ENCODE measurements at regions not wholly inside any gene's neighbourhood (a gene's known extent, or its start where the extent isn't known, plus 50 kb on each side); places are given as distances from the start of the nearest gene placed in this dataset.

- TF ChIP-seq E4F1 (IDR thresholded peaks at IDR 0.05; ENCODE audit: borderline replicate concordance, partially characterized antibody): no peak
Measured at GRCh38 chr4:180973894-180974293, 1269.3 kb upstream of the TENM3 start (continued).

- Histone ChIP-seq H3K4me1 (ENCODE audit: control insufficient read depth, insufficient read depth, low read length) (no peaks in the 10 kb centered on the region), H3K79me2 (ENCODE audit: control insufficient read depth, insufficient read depth, low read length) (no peaks in the 10 kb centered on the region), H3K4me3 (no peak overlapping the region), H3K9me3 (replicated peaks; ENCODE audit: control insufficient read depth, insufficient read depth, low read length) (no peaks in the 10 kb centered on the region), H3K27me3 (replicated peaks in 1 of 2; ENCODE audit: control insufficient read depth in 2 of 2, insufficient read depth in 2 of 2, low read length in 1 of 2) (no peaks in the 10 kb centered on the region), H3K4me2 (ENCODE audit: control insufficient read depth, insufficient read depth) (no peak overlapping the region), H3K9ac (ENCODE audit: control insufficient read depth, insufficient read depth, low read length) (no peak overlapping the region), H2AFZ (ENCODE audit: control insufficient read depth, low read depth, low read length) (no peak overlapping the region), H3K27ac (ENCODE audit: control insufficient read depth, insufficient read depth) (no peak overlapping the region), H4K20me1 (ENCODE audit: control insufficient read depth, insufficient read depth) (no peaks in the 10 kb centered on the region), H3K36me3 (ENCODE audit: control insufficient read depth in 2 of 2, insufficient read depth in 2 of 2, low read length in 1 of 2) (no peaks in the 10 kb centered on the region)
- POLR2A ChIA-PET: no interaction called here
- intact Hi-C loops (cut with micrococcal nuclease; ENCODE audit: unreplicated experiment) (no loop called here), in situ Hi-C loops (cut with MboI) (no loop called here)
- FAIRE-seq (no peak), ATAC-seq (no peak), DNase-seq (ENCODE audit: low read depth, low spot score) (no peak)
- 31% methylated on average over 3 of the region's 3 CpGs for WGBS (ENCODE audit: insufficient coverage, insufficient replicate concordance, low lambda C conversion rate, missing lambda C conversion rate)
- SMC1A ChIA-PET (ENCODE audit: uncharacterized antibody, unreplicated experiment): no interaction called here
- CTCF ChIA-PET: no interaction called here
- BruUV-seq (replicated peaks): no TSS peak
- TF ChIP-seq ZNF207 (IDR thresholded peaks at IDR 0.05; ENCODE audit: borderline replicate concordance) (no peak), ZBED1 (IDR thresholded peaks at IDR 0.05; ENCODE audit: borderline replicate concordance) (no peak), MYC (IDR thresholded peaks at IDR 0.05; ENCODE audit: insufficient read depth, insufficient read length, insufficient replicate concordance, low read length, severe bottlenecking) (no peak), HSF1 (IDR thresholded peaks at IDR 0.05; ENCODE audit: low read depth, low read length) (no peak), MTA3 (IDR thresholded peaks at IDR 0.05; ENCODE audit: borderline replicate concordance, low read length) (no peak), ZSCAN29 (IDR thresholded peaks at IDR 0.05) (no peak), EED (IDR thresholded peaks at IDR 0.05; ENCODE audit: low read depth) (no peak), BCLAF1 (IDR thresholded peaks at IDR 0.05) (no peak), SP1 (IDR thresholded peaks at IDR 0.05; ENCODE audit: low read depth, low read length) (no peak), NFYA (IDR thresholded peaks at IDR 0.05; ENCODE audit: borderline replicate concordance, low read depth, low read length) (no peak), HDAC2 (IDR thresholded peaks at IDR 0.05) (no peak), TCF7 (IDR thresholded peaks at IDR 0.05; ENCODE audit: borderline replicate concordance) (no peak), BACH1 (IDR thresholded peaks at IDR 0.05; ENCODE audit: borderline replicate concordance) (no peak), MTA2 (IDR thresholded peaks at IDR 0.05; ENCODE audit: low read depth) (no peak), ATF7 (IDR thresholded peaks at IDR 0.05; ENCODE audit: low read depth) (no peak), GABPA (IDR thresholded peaks at IDR 0.05; ENCODE audit: low read depth) (no peak)
- RAD21 ChIA-PET (ENCODE audit: unreplicated experiment): no interaction called here
Measured at GRCh38 chr4:180990931-180991330, 1252.3 kb upstream of the TENM3 start.

All from GM12878 (cell line).